DMS153 treated with DMSO at 0.1 percent for 48 hours (cell line): ENCODE measurements at regions not wholly inside any gene's neighbourhood (a gene's known extent, or its start where the extent isn't known, plus 50 kb on each side); places are given as distances from the start of the nearest gene placed in this dataset.
"Not testable (repeated sequence)": the region's sequence is repeated elsewhere in the genome, so short reads cannot be mapped to it uniquely, and the experiment has no call there.

Experiments
- DNase-seq: peaks from one replicate; lab custom pipeline; 2025; ENCODE audit not compliant: unreplicated experiment; lab: John Stamatoyannopoulos, UW

GRCh38 chr7:35970458-35970857 is 169.6 kb downstream of the SEPTIN7 start:
- no peak for DNase-seq

- DNase-seq = no peak
These were observed 170.5 kb downstream of the SEPTIN7 start for GRCh38 chr7:35971133-35971891.

- DNase-seq = peak; percentile 90
These were observed 175.1 kb downstream of the SEPTIN7 start for GRCh38 chr7:35975851-35976454.

GRCh38 chr7:35978816-35979640 is 174.0 kb upstream of the EEPD1 start:
- not testable (repeated sequence) for DNase-seq

GRCh38 chr7:35982600-35982999 is 170.5 kb upstream of the EEPD1 start:
- DNase-seq = no peak

- DNase-seq = no peak
These were observed 169.4 kb upstream of the EEPD1 start for GRCh38 chr7:35983626-35984025.

GRCh38 chr7:35985126-35985754 is 167.8 kb upstream of the EEPD1 start:
- DNase-seq = peak; percentile 86

GRCh38 chr7:35987016-35987415 is 166.0 kb upstream of the EEPD1 start:
- DNase-seq = no peak

- DNase-seq = no peak
These were observed 164.9 kb upstream of the EEPD1 start for GRCh38 chr7:35988105-35988504.

GRCh38 chr7:35988818-35989217 is 164.2 kb upstream of the EEPD1 start:
- no peak for DNase-seq

GRCh38 chr7:35991511-35992232 is 161.4 kb upstream of the EEPD1 start:
- DNase-seq = no peak

GRCh38 chr7:35992436-35992835 is 160.6 kb upstream of the EEPD1 start:
- DNase-seq = no peak

GRCh38 chr7:35993113-35993512 is 159.9 kb upstream of the EEPD1 start:
- DNase-seq = no peak

- DNase-seq = peak; percentile 18
These were observed 159.1 kb upstream of the EEPD1 start for GRCh38 chr7:35993676-35994606.

GRCh38 chr7:35995334-35995733 is 157.7 kb upstream of the EEPD1 start:
- DNase-seq = no peak

- no peak for DNase-seq
These were observed 154.6 kb upstream of the EEPD1 start for GRCh38 chr7:35998481-35998880.

GRCh38 chr7:36001546-36001945 is 151.5 kb upstream of the EEPD1 start:
- DNase-seq = no peak

- DNase-seq = no peak
These were observed 150.2 kb upstream of the EEPD1 start for GRCh38 chr7:36002900-36003299.

GRCh38 chr7:36003343-36003742 is 149.7 kb upstream of the EEPD1 start:
- DNase-seq = no peak

- no peak for DNase-seq
These were observed 147.8 kb upstream of the EEPD1 start for GRCh38 chr7:36005293-36005692.
